Adipocyte (in vitro differentiated cells): ENCODE measurements at regions not wholly inside any gene's neighbourhood (a gene's known extent, or its start where the extent isn't known, plus 50 kb on each side); places are given as distances from the start of the nearest gene placed in this dataset.
"Not testable (repeated sequence)": the region's sequence is repeated elsewhere in the genome, so short reads cannot be mapped to it uniquely, and the experiment has no call there.

Experiments
- DNase-seq: peaks from one replicate; pipeline ENCODE4 v3.0.0-alpha.2; 2015; ENCODE audit warnings: low read depth
- H3K27me3 ChIP-seq: replicated peaks from 2 replicates; pipeline ENCODE4 v1.7.0; 2013; ENCODE audit warnings: mild to moderate bottlenecking, low read length, moderate library complexity; ENCODE audit not compliant: control insufficient read depth, insufficient read depth
- H3K36me3 ChIP-seq: 2 replicates; pipeline ENCODE4 v1.7.0; 2013; ENCODE audit warnings: low read length, mild to moderate bottlenecking, moderate library complexity; ENCODE audit not compliant: control insufficient read depth, insufficient read depth, severe bottlenecking
- H3K4me1 ChIP-seq: 2 replicates; pipeline ENCODE4 v1.7.0; 2013; ENCODE audit warnings: mild to moderate bottlenecking, low read length, moderate library complexity; ENCODE audit not compliant: control insufficient read depth, insufficient read depth
- H3K4me3 ChIP-seq: 2 replicates; pipeline ENCODE4 v1.7.0; 2013; ENCODE audit warnings: mild to moderate bottlenecking, low read length, moderate library complexity
- H3K9ac ChIP-seq: 2 replicates; pipeline ENCODE4 v1.7.0; 2013; ENCODE audit warnings: mild to moderate bottlenecking, low read length, moderate library complexity
- H3K9me3 ChIP-seq: 2 replicates; pipeline ENCODE4 v1.7.0; 2013; ENCODE audit warnings: mild to moderate bottlenecking, low read length, moderate library complexity; ENCODE audit not compliant: control insufficient read depth

- Histone ChIP-seq H3K36me3 (no peaks in the 10 kb centered on the region), H3K4me1 (no peaks in the 10 kb centered on the region), H3K27me3 (no peaks in the 10 kb centered on the region), H3K4me3 (no peak overlapping the region), H3K9me3 (peaks cover 15% of the 10 kb centered on the region), H3K9ac (no peak overlapping the region)
- no peak for DNase-seq
These were observed 93.9 kb upstream of the WSCD1 start for GRCh38 chr17:5976251-5976650.

GRCh38 chr17:5978496-5978895 is 91.7 kb upstream of the WSCD1 start:
- H3K9me3 ChIP-seq: peaks cover 6% of the 10 kb centered on the region
- no peak for DNase-seq
- no peak overlapping the region for H3K9ac ChIP-seq
- no peaks in the 10 kb centered on the region for H3K27me3 ChIP-seq
- H3K4me3 ChIP-seq: no peak overlapping the region
- no peaks in the 10 kb centered on the region for H3K36me3 ChIP-seq
- H3K4me1 ChIP-seq: no peaks in the 10 kb centered on the region

- H3K4me1 ChIP-seq: no peaks in the 10 kb centered on the region
- no peak for DNase-seq
- no peaks in the 10 kb centered on the region for H3K36me3 ChIP-seq
- no peak overlapping the region for H3K9ac ChIP-seq
- no peaks in the 10 kb centered on the region for H3K27me3 ChIP-seq
- no peak overlapping the region for H3K4me3 ChIP-seq
- no peaks in the 10 kb centered on the region for H3K9me3 ChIP-seq
These were observed 89.2 kb upstream of the WSCD1 start for GRCh38 chr17:5980941-5981340.

GRCh38 chr17:5986644-5987043 is 83.5 kb upstream of the WSCD1 start:
- no peaks in the 10 kb centered on the region for H3K27me3 ChIP-seq
- H3K9me3 ChIP-seq: no peaks in the 10 kb centered on the region
- H3K36me3 ChIP-seq: no peaks in the 10 kb centered on the region
- no peaks in the 10 kb centered on the region for H3K4me1 ChIP-seq
- H3K4me3 ChIP-seq: no peak overlapping the region
- peak; percentile 3 for DNase-seq
- no peak overlapping the region for H3K9ac ChIP-seq

DNA sequence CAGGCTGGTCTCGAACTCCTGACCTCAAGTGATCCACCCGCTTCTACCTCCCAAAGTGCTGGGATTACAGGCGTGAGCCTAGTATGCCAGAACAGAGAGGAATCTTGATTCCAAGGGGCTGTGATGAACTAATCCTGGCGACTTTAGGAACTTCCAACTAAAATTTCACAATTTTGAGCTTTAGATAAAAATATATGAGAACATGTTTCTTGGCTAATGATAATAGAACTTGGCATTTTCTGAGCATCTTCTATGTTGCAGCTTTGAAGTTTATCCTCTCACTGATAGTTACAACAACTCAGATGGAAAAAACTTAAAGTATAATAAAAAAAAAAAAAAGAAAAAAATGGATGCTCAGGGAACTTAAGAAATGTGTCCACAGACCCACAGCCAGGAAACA is 69.8 kb upstream of the WSCD1 start:
- Histone ChIP-seq H3K4me1 (peaks cover 15% of the 10 kb centered on the region), H3K9ac (no peak overlapping the region), H3K4me3 (no peak overlapping the region), H3K27me3 (peaks cover 10% of the 10 kb centered on the region), H3K9me3 (peaks cover 4% of the 10 kb centered on the region), H3K36me3 (no peaks in the 10 kb centered on the region)
- no peak for DNase-seq

- peak; percentile 89 for DNase-seq
- H3K4me1 ChIP-seq: peaks cover 15% of the 10 kb centered on the region
- not testable (repeated sequence) for H3K9me3 ChIP-seq, H3K27me3 ChIP-seq, H3K9ac ChIP-seq, H3K4me3 ChIP-seq, H3K36me3 ChIP-seq
These were observed 67.0 kb upstream of the WSCD1 start for GRCh38 chr17:6003221-6003620.

GRCh38 chr17:6005939-6006338 is 64.2 kb upstream of the WSCD1 start:
- no peak for DNase-seq
- Histone ChIP-seq H3K9ac (no peak overlapping the region), H3K9me3 (peaks cover 4% of the 10 kb centered on the region), H3K27me3 (peaks cover 4% of the 10 kb centered on the region), H3K4me3 (no peak overlapping the region), H3K4me1 (peaks cover 15% of the 10 kb centered on the region), H3K36me3 (no peaks in the 10 kb centered on the region)

GRCh38 chr17:6011206-6011605 is 59.0 kb upstream of the WSCD1 start:
- H3K9me3 ChIP-seq: peaks cover 10% of the 10 kb centered on the region
- peaks cover 4% of the 10 kb centered on the region for H3K27me3 ChIP-seq
- H3K36me3 ChIP-seq: no peaks in the 10 kb centered on the region
- H3K4me1 ChIP-seq: no peaks in the 10 kb centered on the region
- no peak overlapping the region for H3K4me3 ChIP-seq
- DNase-seq: no peak
- H3K9ac ChIP-seq: no peak overlapping the region

DNA sequence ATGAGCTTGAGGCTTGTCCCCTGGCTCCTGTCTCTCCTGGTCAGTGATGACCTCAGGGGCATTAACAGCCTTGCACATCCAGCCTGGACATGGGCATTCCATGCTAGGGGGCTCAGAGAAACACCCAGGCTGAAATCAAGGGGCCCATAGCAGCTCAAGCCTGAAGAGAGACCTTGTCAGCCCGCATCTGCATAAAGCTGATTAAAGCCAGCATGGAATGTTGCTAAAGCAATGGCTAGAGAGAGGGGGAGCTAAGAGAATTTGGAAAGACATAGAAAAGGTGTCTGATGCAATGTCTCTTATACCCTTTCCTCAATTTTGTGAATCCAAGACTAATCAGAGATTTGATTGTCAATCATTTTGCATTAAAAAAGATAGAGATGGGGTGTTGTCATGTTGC is 51.4 kb upstream of the WSCD1 start:
- no peak overlapping the region for H3K4me3 ChIP-seq
- no peaks in the 10 kb centered on the region for H3K4me1 ChIP-seq
- peaks cover 25% of the 10 kb centered on the region for H3K27me3 ChIP-seq
- no peaks in the 10 kb centered on the region for H3K9me3 ChIP-seq
- H3K9ac ChIP-seq: no peak overlapping the region
- no peak for DNase-seq
- H3K36me3 ChIP-seq: no peaks in the 10 kb centered on the region

DNA sequence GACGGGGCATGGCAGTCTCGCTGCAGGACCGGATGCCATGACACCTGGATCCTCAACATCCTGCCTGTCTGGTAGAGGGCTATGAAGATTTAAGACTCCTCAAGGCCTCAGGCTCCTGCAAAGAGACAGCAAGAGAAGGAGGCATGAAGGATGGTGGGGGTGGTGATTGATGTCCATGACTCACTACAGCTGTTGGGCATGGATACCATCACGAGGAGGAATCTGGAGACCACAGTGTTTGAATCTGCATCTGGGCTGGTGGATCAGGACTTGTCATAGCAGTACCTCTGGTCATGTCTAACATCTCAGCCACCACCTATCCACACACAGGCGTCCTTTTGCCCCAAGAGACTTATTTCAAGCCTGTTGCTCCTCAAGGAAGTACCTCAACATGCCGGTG is 50.2 kb upstream of the WSCD1 start:
- Histone ChIP-seq H3K9me3 (no peaks in the 10 kb centered on the region), H3K36me3 (no peaks in the 10 kb centered on the region), H3K27me3 (peaks cover 25% of the 10 kb centered on the region), H3K4me1 (no peaks in the 10 kb centered on the region), H3K4me3 (no peak overlapping the region), H3K9ac (no peak overlapping the region)
- DNase-seq: no peak

DNA sequence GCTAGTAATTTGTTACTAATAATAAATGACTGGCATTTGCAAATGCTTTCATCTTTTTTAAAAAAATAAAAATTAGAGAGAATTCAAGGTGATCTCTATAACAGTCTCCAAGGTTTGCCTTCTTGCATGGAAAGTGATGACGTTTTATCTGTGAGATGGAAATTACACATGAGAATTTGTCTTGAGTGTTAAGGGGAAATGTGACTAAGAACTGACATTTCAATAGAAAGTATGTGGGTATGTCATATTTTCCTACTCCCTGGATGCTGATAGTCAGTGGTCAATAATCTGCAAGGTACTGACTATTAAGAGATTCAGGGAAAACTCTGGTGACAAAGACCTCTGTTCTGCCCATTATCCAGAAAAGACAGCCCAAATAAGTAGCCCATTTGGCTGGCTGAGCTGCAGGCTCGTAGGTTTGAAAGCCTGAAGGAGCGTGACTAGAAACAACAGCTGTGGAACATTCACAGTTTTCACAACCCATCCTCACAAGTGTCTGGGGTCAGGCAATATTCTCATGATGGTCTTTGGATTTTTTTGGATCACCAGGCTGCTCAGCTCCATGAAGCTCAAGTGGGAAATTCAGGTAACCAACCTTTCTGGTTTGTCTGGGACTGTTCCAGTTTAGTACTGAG is 49.7 kb upstream of the WSCD1 start:
- Histone ChIP-seq H3K4me1 (no peaks in the 10 kb centered on the region), H3K9me3 (no peaks in the 10 kb centered on the region), H3K27me3 (peaks cover 28% of the 10 kb centered on the region), H3K36me3 (no peaks in the 10 kb centered on the region), H3K9ac (no peak overlapping the region), H3K4me3 (no peak overlapping the region)
- no peak for DNase-seq
